ENCODE measurements at regions not wholly inside any gene's neighbourhood (a gene's known extent, or its start where the extent isn't known, plus 50 kb on each side); places are given as distances from the start of the nearest gene placed in this dataset.

GRCh38 chr12:115208098-115208497, 524.1 kb upstream of the TBX3 start:
- TF ChIP-seq BHLHE40 (IDR thresholded peaks at IDR 0.05; ENCODE audit: borderline replicate concordance) = no peak
- TF ChIP-seq ARNT (IDR thresholded peaks at IDR 0.05) = no peak
- TF ChIP-seq SP1 (IDR thresholded peaks at IDR 0.05) = no peak
- TF ChIP-seq ELF4 (IDR thresholded peaks at IDR 0.05) = no peak
